ENCODE measurements at regions not wholly inside any gene's neighbourhood (a gene's known extent, or its start where the extent isn't known, plus 50 kb on each side); places are given as distances from the start of the nearest gene placed in this dataset.

- TF ChIP-seq EZH2 (optimal IDR thresholded peaks at IDR 0.05; ENCODE audit: low read depth, low read length) (no peak), CTCF (IDR thresholded peaks at IDR 0.05; ENCODE audit: low read length) (no peak), EZH2phosphoT487 (IDR thresholded peaks at IDR 0.05; ENCODE audit: low read length) (no peak)
Observed at GRCh38 chr4:66178906-66179305, 508.6 kb upstream of the EPHA5 start.

All from MM.1S (cell line).